NCI-H187 (cell line): ENCODE measurements at regions not wholly inside any gene's neighbourhood (a gene's known extent, or its start where the extent isn't known, plus 50 kb on each side); places are given as distances from the start of the nearest gene placed in this dataset.

ENCODE experiments used
- DNase-seq, 2 experiments: peaks; one replicate each; lab custom pipeline; 2025; lab: John Stamatoyannopoulos, UW

GRCh38 chr3:86731501-86731901 is 259.4 kb downstream of the VGLL3 start:
- no peak for DNase-seq

- DNase-seq = no peak
Measured at GRCh38 chr3:86723433-86723832, 267.5 kb downstream of the VGLL3 start.

GRCh38 chr3:86711634-86712033 is 279.3 kb downstream of the VGLL3 start:
- no peak for DNase-seq

GRCh38 chr3:86708893-86709292 is 282.1 kb downstream of the VGLL3 start:
- DNase-seq = no peak

- no peak for DNase-seq
Measured at GRCh38 chr3:86702381-86702958, 288.5 kb downstream of the VGLL3 start.

- no peak for DNase-seq
Measured at GRCh38 chr3:86695752-86696151, 295.2 kb downstream of the VGLL3 start.

- no peak for DNase-seq
Measured at GRCh38 chr3:86673991-86674390, 317.0 kb downstream of the VGLL3 start.

GRCh38 chr3:86661817-86662216 is 329.1 kb downstream of the VGLL3 start:
- DNase-seq = no peak

GRCh38 chr3:86658876-86659275 is 332.1 kb downstream of the VGLL3 start:
- no peak for DNase-seq

GRCh38 chr3:86654806-86655460 is 336.0 kb downstream of the VGLL3 start:
- no peak for DNase-seq

- no peak for DNase-seq
Measured at GRCh38 chr3:86653661-86654205, 337.2 kb downstream of the VGLL3 start.

- no peak for DNase-seq
Measured at GRCh38 chr3:86648087-86648486, 342.9 kb downstream of the VGLL3 start.

GRCh38 chr3:86645756-86646155 is 345.2 kb downstream of the VGLL3 start:
- no peak for DNase-seq

- no peak for DNase-seq
Measured at GRCh38 chr3:86634361-86634760, 356.6 kb downstream of the VGLL3 start.

GRCh38 chr3:86629511-86629910 is 361.4 kb downstream of the VGLL3 start:
- no peak for DNase-seq

GRCh38 chr3:86624192-86624591 is 366.8 kb downstream of the VGLL3 start:
- no peak for DNase-seq

GRCh38 chr3:86618706-86619105 is 372.2 kb downstream of the VGLL3 start:
- DNase-seq = no peak

- DNase-seq = no peak
Measured at GRCh38 chr3:86605166-86605565, 385.8 kb downstream of the VGLL3 start.

GRCh38 chr3:86595696-86596095 is 395.3 kb downstream of the VGLL3 start:
- no peak for DNase-seq

GRCh38 chr3:86594838-86595237 is 396.1 kb downstream of the VGLL3 start:
- no peak for DNase-seq

GRCh38 chr3:86578071-86578470 is 412.9 kb downstream of the VGLL3 start:
- no peak for DNase-seq

- no peak for DNase-seq
Measured at GRCh38 chr3:86563400-86563970, 427.5 kb downstream of the VGLL3 start.

- no peak for DNase-seq
Measured at GRCh38 chr3:86562090-86562489, 428.9 kb downstream of the VGLL3 start.
